HUES6 (cell line): ENCODE measurements at regions not wholly inside any gene's neighbourhood (a gene's known extent, or its start where the extent isn't known, plus 50 kb on each side); places are given as distances from the start of the nearest gene placed in this dataset.
"Not testable (repeated sequence)": the region's sequence is repeated elsewhere in the genome, so short reads cannot be mapped to it uniquely, and the experiment has no call there.

Experiments
- H3K27ac ChIP-seq: 2 replicates; pipeline ENCODE4 v1.7.0; 2013; ENCODE audit warnings: low read depth, mild to moderate bottlenecking, low read length, inconsistent platforms
- H3K27me3 ChIP-seq: 2 replicates; pipeline ENCODE4 v1.6.1; 2013; ENCODE audit warnings: low read length; ENCODE audit not compliant: control insufficient read depth, insufficient read depth
- H3K36me3 ChIP-seq: 2 replicates; pipeline ENCODE4 v1.6.1; 2013; ENCODE audit warnings: low read length; ENCODE audit not compliant: control insufficient read depth, insufficient read depth
- H3K4me1 ChIP-seq: 2 replicates; pipeline ENCODE4 v1.6.1; 2013; ENCODE audit warnings: low read length; ENCODE audit not compliant: control insufficient read depth, insufficient read depth
- H3K4me3 ChIP-seq: 2 replicates; pipeline ENCODE4 v1.5.1; 2013; ENCODE audit warnings: low read depth, low read length
- H3K9ac ChIP-seq: one replicate; pipeline ENCODE4 v1.6.1; 2013; ENCODE audit warnings: mild to moderate bottlenecking, low read length
- H3K9me3 ChIP-seq: 2 replicates; pipeline ENCODE4 v1.6.1; 2013; ENCODE audit warnings: low read depth, low read length; ENCODE audit not compliant: control insufficient read depth, insufficient read depth

GRCh38 chr12:42906801-42907200, 317.3 kb upstream of the PRICKLE1 start:
- not testable (repeated sequence) for H3K27me3 ChIP-seq, H3K4me3 ChIP-seq, H3K9me3 ChIP-seq, H3K36me3 ChIP-seq, H3K4me1 ChIP-seq, H3K27ac ChIP-seq, H3K9ac ChIP-seq

GRCh38 chr12:42905419-42905705, 315.8 kb upstream of the PRICKLE1 start:
- peaks cover 10% of the 10 kb centered on the region; the same call in 1 of the 2 replicates for H3K9me3 ChIP-seq
- no peak overlapping the region for H3K4me3 ChIP-seq
- H3K27me3 ChIP-seq: no peaks in the 10 kb centered on the region
- H3K9ac ChIP-seq: no peak overlapping the region
- no peak overlapping the region for H3K27ac ChIP-seq
- H3K36me3 ChIP-seq: no peaks in the 10 kb centered on the region
- H3K4me1 ChIP-seq: no peaks in the 10 kb centered on the region

GRCh38 chr12:42904683-42905418, 315.3 kb upstream of the PRICKLE1 start:
- H3K27ac ChIP-seq: no peak overlapping the region
- no peak overlapping the region for H3K9ac ChIP-seq
- H3K4me3 ChIP-seq: no peak overlapping the region
- H3K4me1 ChIP-seq: no peaks in the 10 kb centered on the region
- no peaks in the 10 kb centered on the region for H3K36me3 ChIP-seq
- H3K27me3 ChIP-seq: no peaks in the 10 kb centered on the region
- peaks cover 10% of the 10 kb centered on the region; the same call in 1 of the 2 replicates for H3K9me3 ChIP-seq

GRCh38 chr12:42903736-42904135, 314.2 kb upstream of the PRICKLE1 start:
- no peak overlapping the region for H3K4me3 ChIP-seq
- no peaks in the 10 kb centered on the region for H3K4me1 ChIP-seq
- H3K9me3 ChIP-seq: peaks cover 10% of the 10 kb centered on the region; the same call in 1 of the 2 replicates

GRCh38 chr12:42902001-42902400, 312.5 kb upstream of the PRICKLE1 start:
- Histone ChIP-seq H3K4me3 (no peak overlapping the region), H3K9me3 (peaks cover 7% of the 10 kb centered on the region; the same call in 1 of the 2 replicates), H3K27ac (no peak overlapping the region), H3K4me1 (no peaks in the 10 kb centered on the region), H3K27me3 (no peaks in the 10 kb centered on the region), H3K9ac (no peak overlapping the region), H3K36me3 (no peaks in the 10 kb centered on the region)

More at GRCh38 chr12:42903736-42904135, 314.2 kb upstream of the PRICKLE1 start:
- no peak overlapping the region for H3K9ac ChIP-seq
- H3K27ac ChIP-seq: no peak overlapping the region
- H3K36me3 ChIP-seq: no peaks in the 10 kb centered on the region
- no peaks in the 10 kb centered on the region for H3K27me3 ChIP-seq

- Histone ChIP-seq H3K27ac (no peak overlapping the region), H3K4me1 (no peaks in the 10 kb centered on the region), H3K36me3 (no peaks in the 10 kb centered on the region), H3K27me3 (no peaks in the 10 kb centered on the region), H3K9me3 (no peaks in the 10 kb centered on the region), H3K4me3 (no peak overlapping the region), H3K9ac (no peak overlapping the region)
Measured at GRCh38 chr12:42893803-42894202, 304.3 kb upstream of the PRICKLE1 start.

- Histone ChIP-seq H3K4me3 (no peak overlapping the region), H3K9ac (no peak overlapping the region), H3K9me3 (peaks cover 3% of the 10 kb centered on the region; the same call in 1 of the 2 replicates), H3K27me3 (no peaks in the 10 kb centered on the region), H3K36me3 (no peaks in the 10 kb centered on the region), H3K27ac (no peak overlapping the region), H3K4me1 (no peaks in the 10 kb centered on the region)
Measured at GRCh38 chr12:42892702-42893551, 303.4 kb upstream of the PRICKLE1 start.

- Histone ChIP-seq H3K4me1 (no peaks in the 10 kb centered on the region), H3K27me3 (no peaks in the 10 kb centered on the region), H3K27ac (no peak overlapping the region), H3K36me3 (no peaks in the 10 kb centered on the region), H3K9me3 (peaks cover 3% of the 10 kb centered on the region; the same call in 1 of the 2 replicates), H3K4me3 (no peak overlapping the region), H3K9ac (no peak overlapping the region)
Measured at GRCh38 chr12:42887657-42888056, 298.1 kb upstream of the PRICKLE1 start.

- Histone ChIP-seq H3K9me3 (peaks cover 3% of the 10 kb centered on the region; the same call in 1 of the 2 replicates), H3K9ac (no peak overlapping the region), H3K27me3 (no peaks in the 10 kb centered on the region), H3K36me3 (no peaks in the 10 kb centered on the region), H3K4me1 (no peaks in the 10 kb centered on the region), H3K27ac (no peak overlapping the region), H3K4me3 (no peak overlapping the region)
Measured at GRCh38 chr12:42886160-42886559, 296.6 kb upstream of the PRICKLE1 start.

- H3K27ac ChIP-seq: no peak overlapping the region
- no peak overlapping the region for H3K9ac ChIP-seq
- no peaks in the 10 kb centered on the region for H3K36me3 ChIP-seq
- H3K4me1 ChIP-seq: no peaks in the 10 kb centered on the region
- no peak overlapping the region for H3K4me3 ChIP-seq
- peaks cover 3% of the 10 kb centered on the region; the same call in 1 of the 2 replicates for H3K9me3 ChIP-seq
- H3K27me3 ChIP-seq: no peaks in the 10 kb centered on the region
Measured at GRCh38 chr12:42885677-42886076, 296.1 kb upstream of the PRICKLE1 start.

- Histone ChIP-seq H3K9me3 (peaks cover 3% of the 10 kb centered on the region; the same call in 1 of the 2 replicates), H3K4me1 (no peaks in the 10 kb centered on the region), H3K27ac (no peak overlapping the region), H3K27me3 (no peaks in the 10 kb centered on the region), H3K4me3 (no peak overlapping the region), H3K9ac (no peak overlapping the region), H3K36me3 (no peaks in the 10 kb centered on the region)
Measured at GRCh38 chr12:42884116-42884515, 294.6 kb upstream of the PRICKLE1 start.
